GM13976 (cell line): ENCODE measurements at regions not wholly inside any gene's neighbourhood (a gene's known extent, or its start where the extent isn't known, plus 50 kb on each side); places are given as distances from the start of the nearest gene placed in this dataset.

Source experiments
- DNase-seq: peaks from one replicate; pipeline ENCODE4 v3.0.0; 2012; ENCODE audit warnings: low spot score
- in situ Hi-C: fragments of 300-500 bp; cut with MboI; formaldehyde crosslinking; loops from one replicate; pipeline ENCODE4 v1.12.0; 2022; ENCODE audit warnings: low sequenced_read_pairs, mixed read lengths, inconsistent platforms; ENCODE audit not compliant: unreplicated experiment
- TF ChIP-seq, protein P1 (sequence below): IDR thresholded peaks from 2 replicates; pipeline ENCODE4 v1.5.1; 2012; ENCODE audit warnings: borderline replicate concordance, mild to moderate bottlenecking; ENCODE audit not compliant: insufficient read depth; ENCODE audit errors: extremely low read depth, missing control alignments, control extremely low read depth

DNA sequence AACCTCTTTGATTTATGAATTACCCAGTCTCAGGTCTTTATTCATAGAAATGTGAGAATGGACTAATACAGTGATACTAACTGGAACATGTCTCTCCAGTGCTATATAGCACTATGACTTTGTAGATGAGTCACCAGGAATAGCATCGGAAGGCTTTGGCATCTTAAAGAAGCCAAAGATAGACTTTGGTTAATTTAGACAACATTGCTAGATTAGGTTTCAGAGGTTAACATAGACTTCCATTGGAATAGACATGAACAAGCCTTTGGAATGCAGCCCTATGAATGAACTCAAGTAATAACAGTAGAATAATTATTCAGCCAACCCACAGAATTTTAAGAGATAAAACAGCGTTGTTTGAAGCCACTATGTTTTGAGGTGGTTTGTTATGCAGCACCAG, 169.2 kb downstream of the HGF start:
- no peak for DNase-seq
- TF ChIP-seq, protein P1, sequence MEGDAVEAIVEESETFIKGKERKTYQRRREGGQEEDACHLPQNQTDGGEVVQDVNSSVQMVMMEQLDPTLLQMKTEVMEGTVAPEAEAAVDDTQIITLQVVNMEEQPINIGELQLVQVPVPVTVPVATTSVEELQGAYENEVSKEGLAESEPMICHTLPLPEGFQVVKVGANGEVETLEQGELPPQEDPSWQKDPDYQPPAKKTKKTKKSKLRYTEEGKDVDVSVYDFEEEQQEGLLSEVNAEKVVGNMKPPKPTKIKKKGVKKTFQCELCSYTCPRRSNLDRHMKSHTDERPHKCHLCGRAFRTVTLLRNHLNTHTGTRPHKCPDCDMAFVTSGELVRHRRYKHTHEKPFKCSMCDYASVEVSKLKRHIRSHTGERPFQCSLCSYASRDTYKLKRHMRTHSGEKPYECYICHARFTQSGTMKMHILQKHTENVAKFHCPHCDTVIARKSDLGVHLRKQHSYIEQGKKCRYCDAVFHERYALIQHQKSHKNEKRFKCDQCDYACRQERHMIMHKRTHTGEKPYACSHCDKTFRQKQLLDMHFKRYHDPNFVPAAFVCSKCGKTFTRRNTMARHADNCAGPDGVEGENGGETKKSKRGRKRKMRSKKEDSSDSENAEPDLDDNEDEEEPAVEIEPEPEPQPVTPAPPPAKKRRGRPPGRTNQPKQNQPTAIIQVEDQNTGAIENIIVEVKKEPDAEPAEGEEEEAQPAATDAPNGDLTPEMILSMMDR, result no peak
- in situ Hi-C loops, result no loop called here

DNA sequence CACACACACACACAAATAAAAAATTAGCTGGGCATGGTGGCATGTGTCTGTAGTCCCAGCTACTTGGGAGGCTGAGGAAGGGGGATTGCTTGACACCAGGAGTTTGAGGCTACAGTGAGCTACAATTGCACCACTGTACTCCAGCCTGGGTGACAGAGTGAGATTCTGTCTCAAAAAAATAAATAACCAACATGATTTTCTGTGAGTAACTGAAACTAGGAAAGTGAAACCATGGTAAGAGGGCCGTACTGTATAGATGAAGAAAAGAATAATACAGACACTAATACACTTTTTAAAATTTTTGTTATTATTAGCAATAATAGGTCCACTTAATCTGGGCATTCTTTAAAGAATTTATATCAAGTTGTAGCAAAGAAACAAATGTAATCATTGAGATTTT, 170.9 kb downstream of the HGF start:
- TF ChIP-seq, protein P1, result no peak
- in situ Hi-C loops, result no loop called here
- no peak for DNase-seq

DNA sequence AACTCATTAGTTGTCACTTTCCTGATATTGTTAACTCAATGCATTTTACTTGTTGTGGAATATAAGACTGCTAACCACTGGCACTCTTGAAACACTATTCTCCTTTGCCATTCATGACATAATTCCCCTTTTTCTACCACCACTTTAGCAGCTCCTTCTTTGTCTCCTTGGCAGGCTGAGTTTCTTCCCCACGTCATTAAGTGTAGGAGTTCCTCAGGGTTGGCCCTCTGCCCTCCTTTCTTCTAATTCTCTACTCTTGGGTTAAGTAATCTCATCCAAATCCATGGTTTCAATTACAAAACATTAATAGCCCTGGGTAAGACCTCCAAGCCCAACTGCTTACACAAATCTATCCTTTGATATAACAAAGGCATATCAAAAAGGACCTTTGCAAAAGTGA, 175.1 kb downstream of the HGF start:
- in situ Hi-C loops, result no loop called here
- DNase-seq, result no peak
- TF ChIP-seq, protein P1, result no peak

DNA sequence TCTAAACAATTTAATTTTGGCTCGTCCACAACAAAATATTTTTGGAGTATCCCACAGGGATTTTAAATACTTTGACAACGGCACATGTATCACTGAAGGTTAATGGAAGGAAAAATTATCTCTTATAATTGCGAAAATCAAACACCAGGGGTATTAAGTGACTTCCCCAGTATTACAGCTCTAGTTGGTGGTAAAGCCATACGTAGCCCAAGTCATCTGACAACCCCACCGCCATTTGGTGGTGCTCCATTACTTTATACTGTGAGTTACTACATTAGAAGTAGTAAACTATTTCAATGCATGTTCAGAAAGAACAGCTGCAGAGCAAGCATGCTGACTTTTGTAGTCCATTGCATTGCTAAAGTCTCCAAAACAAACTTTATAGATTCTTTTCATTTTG, 179.7 kb downstream of the HGF start:
- in situ Hi-C loops, result no loop called here
- TF ChIP-seq, protein P1, result no peak
- no peak for DNase-seq

DNA sequence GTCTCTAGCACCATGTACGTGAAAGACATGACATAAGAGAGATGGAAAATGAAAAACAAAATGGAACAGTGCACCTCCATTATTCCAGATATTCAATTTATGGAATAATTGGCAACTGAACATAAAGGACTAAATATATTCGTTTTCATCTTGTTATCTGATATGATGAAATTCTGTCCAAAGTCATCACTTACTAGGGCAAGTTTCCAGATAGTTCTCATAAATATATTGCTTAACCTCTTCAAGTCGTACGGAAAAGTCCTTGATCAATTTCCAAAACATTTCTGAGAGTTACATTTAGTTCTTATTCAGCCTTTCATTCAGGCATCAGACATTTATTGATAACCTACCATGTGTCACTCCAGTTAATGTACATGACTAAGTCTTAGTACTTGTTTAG, 185.2 kb downstream of the HGF start:
- TF ChIP-seq, protein P1, result no peak
- in situ Hi-C loops, result no loop called here
- DNase-seq, result no peak

DNA sequence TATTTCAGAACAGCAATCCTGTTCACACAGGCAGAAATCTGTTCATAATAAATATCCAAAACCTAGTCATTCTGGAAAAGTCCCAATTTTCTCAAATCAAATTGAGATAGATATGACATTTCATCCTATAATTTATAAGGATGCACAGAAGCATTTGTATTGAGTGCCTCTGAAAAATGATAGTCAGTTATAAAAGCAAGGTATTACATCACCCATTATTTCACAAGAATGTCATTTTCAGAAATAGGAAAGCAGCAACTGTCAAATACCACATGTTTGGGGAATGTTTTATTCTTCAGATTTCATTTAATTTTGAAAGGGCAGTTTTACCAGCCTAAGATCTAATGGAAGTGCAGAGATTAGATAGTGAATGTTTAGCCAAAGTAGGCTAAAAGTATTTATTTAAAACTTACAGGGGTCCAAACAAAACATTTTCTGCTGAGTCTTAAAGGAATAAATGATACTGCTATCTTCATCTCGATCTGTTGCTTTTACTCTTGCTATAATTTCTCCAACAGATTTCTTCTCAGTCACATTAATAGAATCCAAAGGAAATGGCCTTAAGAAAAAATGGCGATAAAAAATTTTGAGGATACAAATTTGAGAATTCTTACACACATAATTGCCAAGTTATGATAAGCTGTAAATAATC, 185.8 kb downstream of the HGF start:
- TF ChIP-seq, protein P1, result no peak
- in situ Hi-C loops, result no loop called here
- no peak for DNase-seq
